AG04449 (cell line): ENCODE measurements at regions not wholly inside any gene's neighbourhood (a gene's known extent, or its start where the extent isn't known, plus 50 kb on each side); places are given as distances from the start of the nearest gene placed in this dataset.

Experiments used
- CTCF ChIA-PET: fragments of 350-600 bp; formaldehyde crosslinking; extraction: SDS; loops from one replicate; lab custom pipeline; 2021; ENCODE audit warnings: antibody characterized with exemption; lab: Yijun Ruan, JAX
- POLR2A ChIA-PET: fragments of 400-600, 350-600 bp; formaldehyde crosslinking; extraction: SDS; loops from one replicate; lab custom pipeline; 2020; ENCODE audit warnings: antibody characterized with exemption, inconsistent platforms; lab: Yijun Ruan, JAX
- DNase-seq: peaks from one replicate; pipeline ENCODE4 v3.0.0-alpha.2; 2010; ENCODE audit warnings: low read depth, low spot score
- H3K4me3 ChIP-seq: 2 replicates; pipeline ENCODE4 v1.5.1; 2011; ENCODE audit warnings: low read depth, mild to moderate bottlenecking, control low read depth, low read length
- TF ChIP-seq, protein P1 (sequence below): IDR thresholded peaks from one replicate; pipeline ENCODE4 v1.5.1; 2011; ENCODE audit warnings: mild to moderate bottlenecking, moderate library complexity, low read length, control low read depth, inconsistent platforms; ENCODE audit not compliant: insufficient read depth; ENCODE audit errors: missing control alignments

GRCh38 chr16:85206472-85207356 is 94.4 kb upstream of the CIBAR2 start:
- ChIA-PET POLR2A (no interaction called here), CTCF (no interaction called here)
- no peak for DNase-seq
- TF ChIP-seq, protein P1, sequence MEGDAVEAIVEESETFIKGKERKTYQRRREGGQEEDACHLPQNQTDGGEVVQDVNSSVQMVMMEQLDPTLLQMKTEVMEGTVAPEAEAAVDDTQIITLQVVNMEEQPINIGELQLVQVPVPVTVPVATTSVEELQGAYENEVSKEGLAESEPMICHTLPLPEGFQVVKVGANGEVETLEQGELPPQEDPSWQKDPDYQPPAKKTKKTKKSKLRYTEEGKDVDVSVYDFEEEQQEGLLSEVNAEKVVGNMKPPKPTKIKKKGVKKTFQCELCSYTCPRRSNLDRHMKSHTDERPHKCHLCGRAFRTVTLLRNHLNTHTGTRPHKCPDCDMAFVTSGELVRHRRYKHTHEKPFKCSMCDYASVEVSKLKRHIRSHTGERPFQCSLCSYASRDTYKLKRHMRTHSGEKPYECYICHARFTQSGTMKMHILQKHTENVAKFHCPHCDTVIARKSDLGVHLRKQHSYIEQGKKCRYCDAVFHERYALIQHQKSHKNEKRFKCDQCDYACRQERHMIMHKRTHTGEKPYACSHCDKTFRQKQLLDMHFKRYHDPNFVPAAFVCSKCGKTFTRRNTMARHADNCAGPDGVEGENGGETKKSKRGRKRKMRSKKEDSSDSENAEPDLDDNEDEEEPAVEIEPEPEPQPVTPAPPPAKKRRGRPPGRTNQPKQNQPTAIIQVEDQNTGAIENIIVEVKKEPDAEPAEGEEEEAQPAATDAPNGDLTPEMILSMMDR, result no peak
- no peak overlapping the region for H3K4me3 ChIP-seq

- POLR2A ChIA-PET, result no interaction called here
Observed at GRCh38 chr16:85207357-85207921, 95.2 kb upstream of the CIBAR2 start.

GRCh38 chr16:85208181-85208580 is 95.9 kb upstream of the CIBAR2 start:
- TF ChIP-seq, protein P1, result no peak
- POLR2A ChIA-PET, result no interaction called here
- DNase-seq, result no peak
- no peak overlapping the region for H3K4me3 ChIP-seq
- CTCF ChIA-PET, result no interaction called here

More at GRCh38 chr16:85207357-85207921, 95.2 kb upstream of the CIBAR2 start:
- CTCF ChIA-PET, result no interaction called here
- H3K4me3 ChIP-seq, result no peak overlapping the region
- TF ChIP-seq, protein P1, result no peak
- no peak for DNase-seq

- ChIA-PET CTCF (no interaction called here), POLR2A (no interaction called here)
- no peak for DNase-seq
- no peak overlapping the region for H3K4me3 ChIP-seq
- TF ChIP-seq, protein P1, result no peak
Observed at GRCh38 chr16:85208643-85209520, 96.6 kb upstream of the CIBAR2 start.

DNA sequence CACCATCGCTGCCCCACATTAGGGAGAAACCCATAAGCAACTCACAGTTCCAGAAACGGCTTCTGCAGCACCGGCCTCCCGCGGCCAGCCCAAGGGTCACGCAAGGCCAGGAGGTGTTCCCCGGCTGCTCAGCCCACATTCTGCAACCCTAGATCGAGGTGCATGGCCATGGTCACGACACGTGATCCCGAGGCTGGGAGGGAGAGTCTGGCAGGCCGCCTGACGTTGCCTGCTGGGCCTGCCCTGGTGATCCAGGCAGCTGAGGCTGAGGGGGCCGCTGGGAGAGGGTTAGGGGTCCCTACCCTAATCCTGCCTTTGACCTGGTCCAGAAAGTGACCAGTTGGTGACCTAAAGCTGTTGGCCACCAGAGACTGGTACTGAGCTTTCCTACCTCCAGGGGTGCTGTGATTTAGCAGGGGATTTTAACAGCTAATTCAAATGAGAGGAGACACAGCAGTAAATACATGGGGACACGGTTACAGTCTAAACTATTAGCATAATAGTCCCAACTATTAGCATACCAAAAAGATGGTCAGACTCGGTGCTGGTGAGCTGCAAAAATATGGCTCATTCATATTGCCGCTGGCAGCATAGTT is 97.4 kb upstream of the CIBAR2 start:
- DNase-seq, result no peak
- no peak overlapping the region for H3K4me3 ChIP-seq
- CTCF ChIA-PET, result interaction anchor here (1.5 to 2.0 kb wide), 2 partner anchors 10 to 47 kb away, joined by 3 to 5 read pairs; no protein-coding TSS in a partner anchor
- TF ChIP-seq, protein P1, result no peak
- POLR2A ChIA-PET, result interaction anchor here (0.7 to 1.5 kb wide), 2 partner anchors 18 to 65 kb away, joined by 3 read pairs; no protein-coding TSS in a partner anchor
